Loucy (cell line): ENCODE measurements at regions not wholly inside any gene's neighbourhood (a gene's known extent, or its start where the extent isn't known, plus 50 kb on each side); places are given as distances from the start of the nearest gene placed in this dataset.

ENCODE experiments used
- H2AFZ ChIP-seq: fragments of 200-600 bp; sonication (generic); 2 replicates; pipeline ENCODE4 v1.6.0; 2016; ENCODE audit warnings: antibody characterized with exemption, mild to moderate bottlenecking, low read length, moderate library complexity
- H3F3A ChIP-seq: fragments of 200-600 bp; 2 replicates; pipeline ENCODE4 v1.6.0; 2016; ENCODE audit warnings: antibody characterized with exemption, low read depth, mild to moderate bottlenecking
- H3K27me3 ChIP-seq: fragments of 200-600 bp; sonication (generic); 2 replicates; pipeline ENCODE4 v1.6.1; 2014; ENCODE audit warnings: low read length, mild to moderate bottlenecking; ENCODE audit not compliant: insufficient read depth, poor library complexity, severe bottlenecking
- H3K36me3 ChIP-seq: fragments of 200-600 bp; sonication (generic); 2 replicates; pipeline ENCODE4 v1.6.1; 2016; ENCODE audit warnings: low read length; ENCODE audit not compliant: insufficient read depth
- H3K4me1 ChIP-seq: fragments of 200-600 bp; sonication (generic); 2 replicates; pipeline ENCODE4 v1.5.1; 2014; ENCODE audit warnings: low read length, mild to moderate bottlenecking; ENCODE audit not compliant: insufficient read depth, poor library complexity, severe bottlenecking
- H3K4me2 ChIP-seq: fragments of 200-600 bp; sonication (generic); 2 replicates; pipeline ENCODE4 v1.6.0; 2014; ENCODE audit warnings: antibody characterized with exemption, low read length, low read depth, mild to moderate bottlenecking; ENCODE audit not compliant: poor library complexity, severe bottlenecking
- H3K4me3 ChIP-seq: fragments of 200-600 bp; sonication (generic); 2 replicates; pipeline ENCODE4 v1.5.1; 2014; ENCODE audit warnings: low read length, mild to moderate bottlenecking, mixed read lengths; ENCODE audit not compliant: poor library complexity, severe bottlenecking
- H3K79me2 ChIP-seq: fragments of 200-600 bp; sonication (generic); 2 replicates; pipeline ENCODE4 v1.6.1; 2014; ENCODE audit warnings: low read length; ENCODE audit not compliant: insufficient read depth
- H3K9ac ChIP-seq: fragments of 200-600 bp; sonication (generic); 2 replicates; pipeline ENCODE4 v1.6.0; 2014; ENCODE audit warnings: mild to moderate bottlenecking, low read depth, low read length, moderate library complexity; ENCODE audit not compliant: poor library complexity, severe bottlenecking
- H3K9me2 ChIP-seq: fragments of 200-600 bp; sonication (generic); replicated peaks from 2 replicates; pipeline ENCODE4 v1.6.1; 2016; ENCODE audit warnings: low read depth, low read length, mixed read lengths
- H3K9me3 ChIP-seq: fragments of 200-600 bp; sonication (generic); 2 replicates; pipeline ENCODE4 v1.6.1; 2014; ENCODE audit warnings: mild to moderate bottlenecking, antibody characterized with exemption, low read length, low read depth; ENCODE audit not compliant: insufficient read depth
- H4K20me1 ChIP-seq: fragments of 200-600 bp; sonication (generic); 2 replicates; pipeline ENCODE4 v1.6.0; 2014; ENCODE audit warnings: antibody characterized with exemption, low read length, mild to moderate bottlenecking; ENCODE audit not compliant: insufficient read depth, poor library complexity, severe bottlenecking
- CTCF ChIP-seq: fragments of 200-600 bp; sonication (generic); conservative IDR thresholded peaks from 2 replicates; pipeline ENCODE4 v1.5.1; 2014; ENCODE audit warnings: mild to moderate bottlenecking, antibody characterized with exemption, low read length
- EZH2phosphoT487 ChIP-seq: fragments of 200-600 bp; IDR thresholded peaks from 2 replicates; pipeline ENCODE4 v1.6.1; 2018; ENCODE audit warnings: antibody characterized with exemption, mild to moderate bottlenecking, moderate library complexity, borderline replicate concordance

GRCh38 chr11:91141655-91142054, 918.8 kb upstream of the CHORDC1 start:
- Histone ChIP-seq H3K36me3 (no peaks in the 10 kb centered on the region), H2AFZ (no peak overlapping the region), H3K4me1 (no peaks in the 10 kb centered on the region), H3F3A (no peaks in the 10 kb centered on the region), H3K4me3 (no peak overlapping the region), H4K20me1 (no peaks in the 10 kb centered on the region), H3K9me3 (no peaks in the 10 kb centered on the region), H3K27me3 (no peaks in the 10 kb centered on the region), H3K4me2 (no peak overlapping the region), H3K9me2 (no peaks in the 10 kb centered on the region), H3K79me2 (no peaks in the 10 kb centered on the region), H3K9ac (no peak overlapping the region)
- TF ChIP-seq CTCF (no peak), EZH2phosphoT487 (no peak)

DNA sequence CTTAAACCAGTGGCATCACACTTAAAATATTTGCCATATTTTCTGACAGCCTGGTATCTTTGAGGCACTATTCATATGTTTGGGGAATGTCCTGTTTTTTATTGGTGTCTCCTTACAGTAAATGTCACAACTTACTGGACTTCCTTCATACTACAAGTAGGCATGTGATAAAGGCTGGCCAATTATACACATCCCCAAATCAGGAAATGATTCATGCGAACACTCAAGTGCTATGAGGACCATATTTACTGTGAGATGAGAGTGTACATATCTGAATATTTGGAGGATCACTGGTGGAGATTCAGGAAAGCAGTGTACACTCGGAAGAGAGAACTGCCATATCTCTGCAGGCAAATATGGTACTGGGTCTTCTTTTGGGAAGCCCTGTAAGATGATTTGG, 913.8 kb upstream of the CHORDC1 start:
- Histone ChIP-seq H3K9ac (no peak overlapping the region), H3K9me3 (no peaks in the 10 kb centered on the region), H3K4me1 (no peaks in the 10 kb centered on the region), H3K9me2 (no peaks in the 10 kb centered on the region), H3K4me3 (no peak overlapping the region), H2AFZ (no peak overlapping the region), H3F3A (no peaks in the 10 kb centered on the region), H3K27me3 (no peaks in the 10 kb centered on the region), H3K36me3 (no peaks in the 10 kb centered on the region), H4K20me1 (no peaks in the 10 kb centered on the region), H3K79me2 (no peaks in the 10 kb centered on the region), H3K4me2 (no peak overlapping the region)
- TF ChIP-seq EZH2phosphoT487 (no peak), CTCF (no peak)

DNA sequence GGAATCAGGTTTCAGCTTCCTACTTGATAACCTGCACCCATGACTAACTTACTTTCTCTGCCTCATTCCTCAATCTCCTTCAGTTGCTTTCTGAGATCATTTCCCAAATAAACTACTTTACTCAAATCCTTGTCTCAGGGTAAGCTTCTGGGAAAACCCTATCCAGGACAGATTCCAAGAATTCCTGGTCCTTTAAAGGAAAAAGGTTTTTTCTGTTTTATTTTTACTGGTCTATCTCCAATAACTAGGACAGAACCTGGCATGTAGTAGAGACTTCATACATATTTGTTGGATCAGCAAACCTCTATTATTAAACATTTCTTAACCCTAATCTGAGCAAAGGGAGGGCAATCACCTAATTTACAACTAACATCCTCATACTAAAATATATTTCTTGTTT, 910.5 kb upstream of the CHORDC1 start:
- Histone ChIP-seq H3K36me3 (no peaks in the 10 kb centered on the region), H3K79me2 (no peaks in the 10 kb centered on the region), H3K9ac (no peak overlapping the region), H3K9me2 (no peaks in the 10 kb centered on the region), H3K27me3 (no peaks in the 10 kb centered on the region), H4K20me1 (no peaks in the 10 kb centered on the region), H3F3A (no peaks in the 10 kb centered on the region), H3K4me1 (no peaks in the 10 kb centered on the region), H3K9me3 (no peaks in the 10 kb centered on the region), H2AFZ (no peak overlapping the region), H3K4me2 (no peak overlapping the region), H3K4me3 (no peak overlapping the region)
- TF ChIP-seq EZH2phosphoT487, result no peak
- TF ChIP-seq CTCF, result no peak
